Erythroblast (primary cell): ENCODE measurements at regions not wholly inside any gene's neighbourhood (a gene's known extent, or its start where the extent isn't known, plus 50 kb on each side); places are given as distances from the start of the nearest gene placed in this dataset.
"Not testable (repeated sequence)": the region's sequence is repeated elsewhere in the genome, so short reads cannot be mapped to it uniquely, and the experiment has no call there.

Experiments used
- DNase-seq, 2 experiments: peaks; one replicate each; lab custom pipeline; 2025; lab: John Stamatoyannopoulos, UW
- GATA1 ChIP-seq: IDR thresholded peaks from 2 replicates; pipeline ENCODE4 v1.6.1; 2011; ENCODE audit warnings: low read depth, mild to moderate bottlenecking, control low read depth, low read length, moderate library complexity
- POLR2A ChIP-seq: IDR thresholded peaks from 2 replicates; pipeline ENCODE4 v1.6.1; 2011; ENCODE audit warnings: mild to moderate bottlenecking, low read length

DNA sequence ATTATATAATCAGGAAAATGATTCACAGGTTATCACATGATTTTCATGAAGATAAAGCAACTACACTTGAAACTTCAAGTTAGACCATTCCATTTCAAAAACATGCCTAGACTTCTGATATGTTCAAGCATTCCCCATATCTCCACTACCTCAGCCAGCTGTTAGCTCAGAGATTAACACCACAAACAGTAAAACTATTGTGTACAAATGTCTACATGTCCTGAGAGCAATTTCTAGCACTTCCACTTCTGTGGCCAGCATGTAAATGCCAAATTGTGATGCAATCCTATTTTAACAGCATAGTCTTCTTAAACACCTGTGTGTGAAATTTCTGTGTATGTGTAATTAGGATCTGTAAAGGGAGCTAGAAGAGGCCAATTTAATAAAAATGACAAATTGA, 1271.3 kb downstream of the CDY2B start:
- DNase-seq = no peak
- TF ChIP-seq GATA1 (no peak), POLR2A (no peak)

DNA sequence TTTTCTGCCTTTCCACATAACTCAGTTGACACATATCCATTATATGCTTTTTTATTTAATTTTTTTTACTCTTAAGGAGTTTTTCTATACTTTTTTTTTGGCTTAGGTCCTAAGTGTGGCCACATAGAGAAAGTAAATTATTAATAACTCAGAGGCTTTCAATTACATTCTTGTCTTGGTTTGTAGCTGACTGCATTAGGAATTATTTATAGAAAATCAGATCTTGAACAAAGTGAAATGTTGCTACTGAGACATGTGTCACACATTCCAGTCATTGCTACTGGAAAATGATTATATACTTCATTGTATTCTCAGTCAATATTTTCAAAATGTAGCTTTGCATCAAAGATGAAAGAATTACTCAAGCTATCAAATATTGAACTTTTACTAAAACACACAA, 1277.9 kb downstream of the CDY2B start:
- DNase-seq = no peak
- no peak for TF ChIP-seq GATA1
- TF ChIP-seq POLR2A = no peak

DNA sequence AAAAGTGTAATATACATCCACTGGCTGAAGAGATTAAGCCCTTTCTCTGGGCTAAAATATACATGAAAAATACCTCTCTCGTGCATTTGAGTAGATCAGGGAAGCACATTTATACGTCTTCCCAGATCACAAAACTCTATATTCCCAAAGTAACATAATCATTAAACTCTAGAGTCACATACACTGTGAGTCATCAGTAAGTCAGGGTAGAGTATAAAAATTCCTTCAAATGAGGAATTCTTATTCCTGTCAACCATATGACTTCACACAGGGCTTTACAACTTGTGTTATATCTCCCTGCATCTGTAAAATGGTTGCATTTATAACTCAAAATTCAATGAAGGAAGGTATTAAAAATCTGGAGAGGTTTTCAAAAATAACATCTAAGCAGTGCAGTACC, 1278.4 kb downstream of the CDY2B start:
- no peak for TF ChIP-seq GATA1
- no peak for DNase-seq

DNA sequence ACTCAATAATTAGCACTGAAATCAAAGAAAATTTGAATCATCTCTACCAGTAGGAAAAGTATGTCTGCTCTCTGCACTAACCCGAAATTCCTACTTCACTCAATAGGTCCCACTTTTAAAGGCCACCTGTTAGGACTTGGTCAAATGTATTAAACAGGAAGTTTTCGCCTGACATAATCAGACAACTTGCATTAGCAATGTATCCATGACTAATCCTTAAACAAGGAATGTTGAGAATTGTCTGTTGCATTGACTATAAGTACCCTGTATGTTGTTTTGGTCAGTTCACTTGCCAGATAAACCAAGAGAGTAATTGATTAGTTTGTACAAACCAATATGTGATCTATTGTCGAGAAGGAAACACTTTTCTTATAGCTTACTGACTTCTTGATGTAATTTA, 1308.0 kb downstream of the CDY2B start:
- TF ChIP-seq GATA1 = no peak
- no peak for TF ChIP-seq POLR2A
- DNase-seq = no peak

DNA sequence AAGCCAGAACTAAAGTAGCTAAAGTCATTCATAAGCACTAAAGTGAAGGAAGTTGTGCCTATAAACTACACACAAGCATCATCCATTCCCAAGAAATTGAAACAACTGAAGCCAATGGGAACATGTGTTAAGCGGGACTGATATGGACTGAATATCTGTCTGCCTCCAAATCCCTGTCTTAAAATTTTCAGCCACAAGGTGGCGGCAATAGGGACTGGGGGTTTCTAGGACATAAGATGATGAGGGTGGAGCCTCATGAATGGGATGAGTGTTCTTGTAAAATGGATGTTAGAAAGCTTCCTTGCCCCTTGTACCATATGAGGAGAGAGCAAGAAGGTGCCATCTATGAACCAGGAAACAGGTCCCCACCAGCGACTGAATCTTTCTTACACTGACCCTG, 1317.5 kb downstream of the CDY2B start:
- peak in 1 of 2 experiments; percentile 0 for DNase-seq
- TF ChIP-seq GATA1 (no peak), POLR2A (no peak)

DNA sequence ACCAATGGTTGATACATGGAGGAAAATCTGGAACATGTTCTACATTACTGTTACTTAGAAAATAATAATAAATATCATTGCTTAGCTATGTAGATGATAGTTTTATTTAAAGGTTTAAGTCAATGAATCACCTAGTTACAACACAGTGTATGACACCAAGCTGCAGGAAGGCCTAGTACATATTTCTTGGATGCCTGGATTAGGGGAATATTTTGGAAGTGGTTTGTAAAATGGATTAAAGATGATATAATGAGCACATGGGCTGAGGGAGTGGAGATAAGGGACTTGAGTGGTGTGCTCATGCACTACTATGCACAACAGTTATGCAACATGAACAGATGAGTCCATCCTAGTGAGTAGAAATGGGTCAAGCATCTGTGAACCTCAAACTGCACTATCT, 1358.0 kb downstream of the CDY2B start:
- no peak for DNase-seq
- TF ChIP-seq POLR2A (no peak), GATA1 (no peak)

DNA sequence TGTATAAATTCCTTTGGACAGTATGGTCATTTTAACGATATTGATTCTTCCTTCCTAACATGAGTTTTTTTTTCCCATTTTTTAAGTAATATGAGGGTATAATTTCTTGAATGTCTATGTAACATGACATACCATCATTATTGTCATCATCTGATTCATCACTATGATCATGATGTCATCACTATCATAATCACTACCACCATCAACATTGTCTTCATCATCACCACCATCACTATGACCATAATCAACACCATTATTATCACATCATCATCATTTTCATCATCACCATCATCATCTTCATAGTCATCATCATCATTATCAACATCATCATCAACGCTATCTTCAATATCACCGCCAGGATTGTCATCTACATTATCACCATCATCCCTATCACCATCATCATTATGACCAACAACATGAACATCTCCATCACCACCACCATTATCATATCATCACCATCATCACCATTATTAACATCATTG, 1377.2 kb downstream of the CDY2B start:
- TF ChIP-seq GATA1 = no peak
- no peak for TF ChIP-seq POLR2A
- no peak for DNase-seq

DNA sequence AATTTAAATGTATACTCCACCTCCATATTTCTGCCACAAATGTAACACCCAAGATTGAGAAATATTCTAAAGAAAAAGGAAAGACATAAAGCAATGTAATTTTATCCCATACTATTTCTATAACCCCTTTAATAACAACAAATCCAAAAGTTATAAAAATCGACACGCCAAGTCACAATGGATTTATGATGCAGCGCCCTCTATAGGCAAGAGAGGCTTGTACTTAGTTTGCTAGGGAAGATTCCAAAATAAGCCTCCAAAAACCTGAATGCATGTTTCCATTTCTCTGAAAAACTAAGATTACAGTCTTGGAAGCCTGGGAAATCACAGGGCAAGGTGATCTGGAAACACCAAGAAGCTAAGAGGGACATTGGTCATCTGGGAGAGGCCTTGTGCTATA, 1389.3 kb downstream of the CDY2B start:
- TF ChIP-seq POLR2A = no peak
- TF ChIP-seq GATA1 = no peak
- DNase-seq = no peak

DNA sequence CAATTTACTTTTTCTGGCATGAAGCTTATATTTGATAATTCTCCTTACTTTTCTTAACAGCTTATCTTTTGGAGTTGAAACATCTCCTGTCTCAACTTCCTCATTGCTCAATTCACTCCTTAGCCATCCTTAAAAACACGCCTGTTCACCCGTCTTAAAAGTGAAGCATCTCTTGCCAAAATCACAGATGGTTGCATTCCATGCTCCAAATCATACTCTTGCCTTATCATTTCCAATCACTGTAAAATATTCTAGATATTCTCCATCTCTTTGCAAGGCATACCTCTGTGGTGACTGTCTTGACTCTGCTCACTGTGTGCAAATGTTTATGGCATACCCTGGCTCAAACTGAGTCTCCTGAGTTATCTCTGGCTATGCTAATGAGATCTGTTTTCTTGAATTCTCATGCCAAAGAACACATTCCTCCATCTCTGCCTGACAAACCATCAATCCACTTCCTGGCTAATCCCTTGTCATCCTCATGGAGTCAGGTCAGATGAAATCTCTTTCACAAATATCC, 1393.3 kb downstream of the CDY2B start:
- no peak for DNase-seq
- TF ChIP-seq POLR2A = no peak

DNA sequence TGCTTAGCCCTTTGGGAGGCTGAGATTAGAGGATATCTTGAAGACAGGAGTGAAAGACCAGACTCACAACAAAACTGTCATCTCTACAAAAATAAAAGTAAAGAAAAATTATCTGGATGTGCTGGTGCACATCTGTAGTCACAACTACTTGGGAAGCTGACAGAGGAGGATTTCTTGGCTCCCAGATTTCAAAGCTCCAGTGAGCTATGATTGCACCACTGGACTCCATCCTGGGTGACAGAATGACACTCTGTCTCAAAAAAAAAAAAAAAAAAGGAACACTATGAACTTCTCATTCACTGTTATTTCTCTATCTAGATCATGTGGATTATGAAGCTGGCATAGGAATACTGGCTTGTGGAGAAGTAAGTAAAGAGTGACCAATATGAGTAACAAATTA, 1400.0 kb downstream of the CDY2B start:
- DNase-seq = no peak
- TF ChIP-seq GATA1 = no peak
- no peak for TF ChIP-seq POLR2A

DNA sequence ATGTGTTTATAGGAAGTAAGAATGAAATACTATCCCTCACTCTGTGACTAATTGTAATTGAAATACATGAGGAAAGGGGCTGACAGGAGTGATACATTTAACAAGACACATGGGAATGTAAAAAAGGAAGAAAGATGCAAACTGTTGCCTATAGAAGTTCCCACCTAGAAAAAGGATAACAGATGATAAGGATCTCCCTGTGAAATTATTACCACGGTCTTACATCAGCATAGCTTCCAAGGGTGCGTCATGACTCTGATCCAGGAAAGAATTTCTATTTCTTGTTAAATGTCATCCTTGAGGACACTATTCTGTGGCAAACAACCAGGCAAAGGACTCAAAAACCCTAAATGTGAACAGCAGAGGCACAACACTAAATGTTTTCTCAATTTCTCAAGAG, 1406.0 kb downstream of the CDY2B start:
- peak in 1 of 2 experiments; percentile 0 for DNase-seq
- TF ChIP-seq GATA1 = no peak

DNA sequence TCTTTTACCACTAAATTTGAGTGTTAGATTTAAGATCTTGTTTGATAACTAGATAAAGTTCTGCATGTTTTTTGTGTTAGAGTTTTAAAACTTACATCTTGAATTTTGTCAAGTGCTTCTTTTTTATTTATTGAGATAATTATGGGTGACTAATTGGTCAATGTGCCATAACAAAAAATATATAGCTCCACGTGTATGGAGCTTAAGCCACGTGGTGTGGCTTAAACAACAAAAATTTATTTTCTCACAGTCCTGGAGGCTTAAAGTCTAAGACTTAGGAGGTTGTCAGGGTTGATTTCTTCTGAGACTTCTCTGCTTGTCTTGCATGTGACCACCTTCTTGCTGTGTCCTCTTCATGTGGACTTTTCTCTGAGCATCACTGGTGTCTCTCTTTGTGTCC, 1425.2 kb downstream of the CDY2B start:
- DNase-seq = no peak

DNA sequence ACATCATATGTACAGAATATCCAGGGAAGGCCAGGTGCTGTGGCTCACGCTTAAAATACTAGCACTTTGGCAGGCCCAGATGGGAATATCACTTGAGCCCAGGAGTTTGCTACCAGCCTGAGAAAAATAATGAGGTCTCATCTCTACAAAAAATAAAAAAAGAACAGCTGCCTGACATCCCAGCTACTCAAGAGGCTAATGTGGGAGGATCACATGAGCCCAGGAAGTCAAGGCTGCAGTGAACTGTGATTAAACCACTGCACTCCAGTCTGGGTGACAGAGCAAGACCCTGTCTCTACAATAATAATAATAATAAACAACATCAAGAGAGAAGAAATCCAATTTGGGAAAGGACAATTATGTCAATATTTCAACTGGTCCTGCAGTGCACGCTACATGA, 1433.9 kb downstream of the CDY2B start:
- no peak for DNase-seq
- no peak for TF ChIP-seq GATA1
- TF ChIP-seq POLR2A = no peak

More for the DNA sequence above, 1425.2 kb downstream of the CDY2B start:
- TF ChIP-seq POLR2A = no peak
- TF ChIP-seq GATA1 = no peak

DNA sequence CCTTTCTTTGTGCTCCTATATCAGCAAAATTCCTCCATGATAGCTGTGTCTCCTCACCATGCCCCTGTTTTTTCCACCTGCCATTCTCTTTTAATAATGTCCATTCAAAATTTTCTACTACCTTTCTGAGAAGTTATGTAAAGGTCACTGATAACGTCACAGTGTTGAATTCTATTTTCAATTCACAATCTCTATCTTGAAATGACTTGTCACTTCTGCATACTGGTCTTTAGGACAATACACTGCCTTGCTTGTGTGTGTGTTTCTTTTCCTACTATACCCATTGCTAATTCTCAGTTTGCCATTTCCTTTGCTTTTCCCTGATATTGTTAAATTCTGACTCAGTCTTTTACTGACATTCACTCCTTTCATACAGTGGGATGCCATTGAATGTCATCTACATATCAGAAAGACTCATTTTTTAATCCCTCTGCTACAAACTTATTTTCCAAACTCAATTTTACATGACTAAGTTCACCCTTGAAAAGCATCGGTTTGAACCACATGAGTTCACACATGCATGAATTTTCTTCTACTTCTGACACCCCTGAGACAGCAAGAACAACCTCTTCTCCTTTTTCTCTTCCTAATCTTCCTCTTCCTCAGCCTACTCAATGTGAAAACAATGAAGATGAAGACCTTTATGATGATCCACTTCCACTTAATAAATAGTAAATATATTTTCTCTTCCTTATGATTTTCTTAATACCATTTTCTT, 1470.7 kb downstream of the CDY2B start:
- DNase-seq = not testable (repeated sequence)

DNA sequence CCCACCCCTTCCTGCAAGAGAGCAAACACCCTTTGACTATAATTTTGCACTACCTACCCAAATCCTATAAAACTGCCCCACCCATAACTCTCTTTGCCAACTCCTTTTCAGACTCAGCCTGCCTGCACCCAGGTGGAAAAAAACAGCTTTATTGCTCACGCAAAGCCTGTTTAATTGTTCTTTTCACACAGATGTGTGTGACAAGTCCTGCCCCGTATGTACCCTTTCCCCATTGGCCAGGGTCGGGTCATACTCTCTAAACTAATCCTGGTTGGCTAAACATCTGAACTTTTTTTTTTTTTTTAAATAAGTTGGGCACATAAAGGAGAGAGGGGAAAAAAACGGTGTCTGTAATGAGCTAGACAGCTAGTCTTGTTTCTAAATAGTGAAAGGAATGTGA, 1500.6 kb downstream of the CDY2B start:
- DNase-seq = not testable (repeated sequence)

DNA sequence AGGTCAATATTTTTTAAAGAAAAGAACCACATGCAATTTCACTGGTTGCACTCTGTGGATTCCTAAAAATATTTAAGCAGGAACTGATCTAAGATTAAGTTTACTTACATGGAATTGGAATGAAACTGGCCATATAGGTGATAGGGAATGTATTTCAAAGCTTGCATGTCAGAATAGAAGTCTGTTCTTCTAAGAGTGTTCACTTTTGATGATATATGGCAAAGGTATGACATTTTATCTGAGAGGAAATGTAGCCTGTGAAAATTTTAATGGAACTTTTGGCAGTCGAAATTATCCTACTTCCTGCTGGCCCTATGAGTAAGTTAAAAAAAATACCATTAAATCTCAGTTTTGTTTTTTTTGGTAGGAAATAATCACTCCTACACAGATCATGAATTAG, 1538.4 kb downstream of the CDY2B start:
- not testable (repeated sequence) for DNase-seq

DNA sequence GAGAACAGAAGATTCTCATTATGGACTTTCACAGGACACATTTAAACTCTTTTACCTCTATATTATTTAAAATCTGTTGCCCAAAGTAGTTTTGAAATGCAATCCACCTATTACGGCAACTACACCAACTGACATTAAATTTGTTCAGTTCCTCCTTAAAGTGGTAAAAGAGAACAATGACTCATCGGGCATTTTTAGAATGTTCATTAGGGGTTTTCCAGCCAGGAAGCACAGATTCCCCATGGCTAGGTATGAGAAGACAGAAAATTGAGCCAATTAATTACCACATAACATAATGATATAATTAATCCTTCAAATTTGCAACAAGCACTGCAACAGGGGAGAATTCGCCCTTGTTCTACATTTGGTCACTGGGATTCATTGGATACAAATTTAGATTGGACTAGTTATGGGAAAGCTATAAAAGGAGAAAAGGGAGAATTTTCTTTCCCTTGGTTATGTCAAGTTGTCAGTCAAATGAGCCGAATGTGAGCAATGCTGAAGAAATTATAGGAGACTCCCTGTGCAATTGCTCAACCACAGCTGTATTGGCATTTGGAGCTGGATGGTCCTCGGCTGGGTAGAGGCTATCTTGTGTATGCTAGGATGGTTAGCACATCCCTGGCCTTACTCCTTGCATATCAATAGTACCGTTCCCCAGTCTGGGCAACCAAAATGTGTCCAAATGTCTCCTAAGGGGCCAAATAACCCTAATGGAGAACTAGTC, 1549.8 kb downstream of the CDY2B start:
- not testable (repeated sequence) for DNase-seq

DNA sequence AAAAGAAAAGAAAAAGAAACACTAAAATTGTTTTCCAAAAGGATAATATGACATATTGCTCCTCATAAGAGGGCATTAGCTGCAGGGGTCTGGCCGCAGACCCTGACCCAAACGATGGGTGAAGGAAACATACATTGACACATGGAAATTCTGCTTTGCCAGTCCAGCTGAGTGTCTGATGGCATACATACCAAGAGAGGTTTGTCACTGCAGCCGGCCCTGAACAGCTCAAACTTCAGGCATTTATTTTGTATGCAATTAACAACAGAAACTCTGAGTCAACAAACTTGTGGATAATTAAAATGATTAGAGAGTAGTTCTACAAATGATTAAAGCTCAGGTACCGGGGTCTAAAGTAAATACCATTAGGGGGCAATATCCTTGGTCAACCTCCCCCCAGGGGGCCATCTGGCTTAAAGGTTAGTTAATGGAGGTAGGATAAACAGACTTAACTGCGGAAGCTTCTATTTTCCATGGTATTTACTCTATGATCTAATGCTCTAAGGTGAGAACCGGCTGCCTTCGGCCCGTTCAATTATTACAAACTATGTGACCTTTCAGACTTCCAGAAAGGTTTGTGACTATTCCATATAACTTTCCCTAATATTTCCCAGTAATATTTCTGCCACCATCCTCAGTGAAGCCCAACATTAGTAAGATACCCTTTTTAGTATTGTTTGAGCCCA, 1550.7 kb downstream of the CDY2B start:
- DNase-seq = not testable (repeated sequence)
